ENCODE measurements at regions not wholly inside any gene's neighbourhood (a gene's known extent, or its start where the extent isn't known, plus 50 kb on each side); places are given as distances from the start of the nearest gene placed in this dataset.

- intact Hi-C loops (cut with micrococcal nuclease) = no loop called here
- no peaks in the 10 kb centered on the region for H3K27me3 Mint-ChIP-seq
- no peaks in the 10 kb centered on the region for H3K36me3 Mint-ChIP-seq (ENCODE audit: low read depth)
- no peak for DNase-seq
- peaks cover 10% of the 10 kb centered on the region for H3K9me3 Mint-ChIP-seq
- TF ChIP-seq, protein P1, sequence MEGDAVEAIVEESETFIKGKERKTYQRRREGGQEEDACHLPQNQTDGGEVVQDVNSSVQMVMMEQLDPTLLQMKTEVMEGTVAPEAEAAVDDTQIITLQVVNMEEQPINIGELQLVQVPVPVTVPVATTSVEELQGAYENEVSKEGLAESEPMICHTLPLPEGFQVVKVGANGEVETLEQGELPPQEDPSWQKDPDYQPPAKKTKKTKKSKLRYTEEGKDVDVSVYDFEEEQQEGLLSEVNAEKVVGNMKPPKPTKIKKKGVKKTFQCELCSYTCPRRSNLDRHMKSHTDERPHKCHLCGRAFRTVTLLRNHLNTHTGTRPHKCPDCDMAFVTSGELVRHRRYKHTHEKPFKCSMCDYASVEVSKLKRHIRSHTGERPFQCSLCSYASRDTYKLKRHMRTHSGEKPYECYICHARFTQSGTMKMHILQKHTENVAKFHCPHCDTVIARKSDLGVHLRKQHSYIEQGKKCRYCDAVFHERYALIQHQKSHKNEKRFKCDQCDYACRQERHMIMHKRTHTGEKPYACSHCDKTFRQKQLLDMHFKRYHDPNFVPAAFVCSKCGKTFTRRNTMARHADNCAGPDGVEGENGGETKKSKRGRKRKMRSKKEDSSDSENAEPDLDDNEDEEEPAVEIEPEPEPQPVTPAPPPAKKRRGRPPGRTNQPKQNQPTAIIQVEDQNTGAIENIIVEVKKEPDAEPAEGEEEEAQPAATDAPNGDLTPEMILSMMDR (IDR thresholded peaks at IDR 0.05) = no peak
- ChIA-PET CTCF (no interaction called here), POLR2A (no interaction called here)
- H3K4me3 Mint-ChIP-seq = no peak overlapping the region
- no peak for ATAC-seq (ENCODE audit: low read depth)
- no peaks in the 10 kb centered on the region for H3K4me1 Mint-ChIP-seq
- no peak overlapping the region for H3K27ac Mint-ChIP-seq
Measured at GRCh38 chr16:63157818-63158217, 1121.6 kb upstream of the CDH8 start.

DNA sequence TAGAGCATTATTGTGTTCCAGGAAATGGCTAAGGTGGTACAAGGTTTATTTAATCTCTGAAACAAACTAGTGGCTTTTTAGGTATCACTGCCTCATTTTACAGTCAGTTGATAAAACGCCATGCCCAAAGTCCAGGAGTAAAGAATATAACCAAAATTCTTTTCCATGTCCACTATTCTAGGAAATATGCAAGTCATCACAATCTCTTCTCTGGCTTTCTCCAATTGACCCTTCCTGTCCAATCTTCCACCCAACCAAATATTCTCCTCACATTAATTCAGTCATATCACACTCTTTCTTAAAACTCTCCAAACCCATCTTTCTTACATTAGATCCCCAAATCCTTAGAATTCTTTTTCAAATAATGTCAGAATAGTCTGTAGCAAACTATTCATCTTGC, 1110.0 kb upstream of the CDH8 start:
- CTCF ChIA-PET = no interaction called here
- Mint-ChIP-seq H3K4me1 (no peaks in the 10 kb centered on the region), H3K36me3 (ENCODE audit: low read depth) (no peaks in the 10 kb centered on the region), H3K27me3 (no peaks in the 10 kb centered on the region), H3K27ac (no peak overlapping the region), H3K9me3 (peaks cover 3% of the 10 kb centered on the region), H3K4me3 (no peak overlapping the region)
- intact Hi-C loops (cut with micrococcal nuclease) = no loop called here
- DNase-seq (no peak), ATAC-seq (ENCODE audit: low read depth) (no peak)
- POLR2A ChIA-PET = no interaction called here
- TF ChIP-seq, protein P1 (IDR thresholded peaks at IDR 0.05) = no peak

DNA sequence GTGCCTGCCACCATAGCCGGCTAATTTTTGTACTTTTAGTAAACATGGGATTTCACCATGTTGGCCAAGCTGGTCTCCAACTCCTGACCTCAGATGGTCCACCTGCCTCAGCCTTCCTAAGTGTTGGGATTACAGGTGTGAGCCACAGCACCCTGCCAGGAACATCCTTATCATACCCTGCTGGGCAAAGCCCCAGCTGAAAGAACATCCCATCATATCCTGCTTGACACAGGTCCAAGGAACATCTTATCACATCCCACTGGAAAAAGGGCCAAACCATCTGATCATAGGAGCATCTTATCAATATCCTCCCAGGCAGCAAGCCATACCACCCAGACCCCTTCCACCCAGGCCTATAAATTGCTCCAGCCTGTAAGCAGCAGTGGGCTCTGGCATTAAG, 1109.2 kb upstream of the CDH8 start:
- ATAC-seq (ENCODE audit: low read depth) (no peak), DNase-seq (no peak)
- no peaks in the 10 kb centered on the region for H3K36me3 Mint-ChIP-seq (ENCODE audit: low read depth)
- CTCF ChIA-PET = no interaction called here
- intact Hi-C loops (cut with micrococcal nuclease) = no loop called here
- H3K4me1 Mint-ChIP-seq = no peaks in the 10 kb centered on the region
- H3K4me3 Mint-ChIP-seq = no peak overlapping the region
- TF ChIP-seq, protein P1 (IDR thresholded peaks at IDR 0.05) = no peak
- peaks cover 3% of the 10 kb centered on the region for H3K9me3 Mint-ChIP-seq
- no peak overlapping the region for H3K27ac Mint-ChIP-seq
- POLR2A ChIA-PET = no interaction called here
- H3K27me3 Mint-ChIP-seq = no peaks in the 10 kb centered on the region

DNA sequence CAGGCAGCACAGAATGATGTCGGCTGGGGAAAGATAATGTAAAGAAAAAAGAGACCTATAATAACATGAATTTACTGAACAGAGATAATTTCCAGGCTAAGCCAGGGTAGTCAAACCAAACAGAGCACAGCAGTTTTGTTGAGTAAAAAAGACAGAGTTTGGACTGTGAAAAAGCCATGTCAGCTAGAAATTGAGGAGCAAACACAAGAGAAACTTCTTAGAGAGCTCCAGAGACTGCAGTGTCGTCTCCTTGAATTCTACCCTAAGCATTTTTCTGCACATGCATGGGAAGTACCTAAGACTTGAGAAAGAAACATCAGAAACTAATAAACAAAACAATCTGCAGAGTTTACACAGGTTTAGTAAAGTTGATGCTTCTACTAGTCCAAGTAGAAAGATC, 1098.8 kb upstream of the CDH8 start:
- CTCF ChIA-PET = no interaction called here
- no peak for ATAC-seq (ENCODE audit: low read depth)
- no peaks in the 10 kb centered on the region for H3K4me1 Mint-ChIP-seq
- intact Hi-C loops (cut with micrococcal nuclease) = no loop called here
- no peaks in the 10 kb centered on the region for H3K27me3 Mint-ChIP-seq
- TF ChIP-seq, protein P1 (IDR thresholded peaks at IDR 0.05) = no peak
- no peak overlapping the region for H3K4me3 Mint-ChIP-seq
- DNase-seq = no peak
- no peak overlapping the region for H3K27ac Mint-ChIP-seq
- H3K36me3 Mint-ChIP-seq (ENCODE audit: low read depth) = no peaks in the 10 kb centered on the region
- POLR2A ChIA-PET = no interaction called here
- H3K9me3 Mint-ChIP-seq = peaks cover 8% of the 10 kb centered on the region

- Mint-ChIP-seq H3K4me1 (no peaks in the 10 kb centered on the region), H3K9me3 (peaks cover 14% of the 10 kb centered on the region), H3K27me3 (no peaks in the 10 kb centered on the region), H3K36me3 (ENCODE audit: low read depth) (no peaks in the 10 kb centered on the region), H3K27ac (no peak overlapping the region), H3K4me3 (no peak overlapping the region)
- TF ChIP-seq, protein P1 (IDR thresholded peaks at IDR 0.05) = no peak
- CTCF ChIA-PET = no interaction called here
- DNase-seq (no peak), ATAC-seq (ENCODE audit: low read depth) (no peak)
- intact Hi-C loops (cut with micrococcal nuclease) = no loop called here
- POLR2A ChIA-PET = no interaction called here
Measured at GRCh38 chr16:63131503-63131902, 1095.3 kb upstream of the CDH8 start.

Measured in activated B cell treated with CpG ODN at 0.5 μM for 24 hours (primary cell).